ENCODE measurements at regions not wholly inside any gene's neighbourhood (a gene's known extent, or its start where the extent isn't known, plus 50 kb on each side); places are given as distances from the start of the nearest gene placed in this dataset.

GRCh38 chr13:83508771-83509301, 373.4 kb downstream of the SLITRK1 start:
- TF ChIP-seq, protein P1, sequence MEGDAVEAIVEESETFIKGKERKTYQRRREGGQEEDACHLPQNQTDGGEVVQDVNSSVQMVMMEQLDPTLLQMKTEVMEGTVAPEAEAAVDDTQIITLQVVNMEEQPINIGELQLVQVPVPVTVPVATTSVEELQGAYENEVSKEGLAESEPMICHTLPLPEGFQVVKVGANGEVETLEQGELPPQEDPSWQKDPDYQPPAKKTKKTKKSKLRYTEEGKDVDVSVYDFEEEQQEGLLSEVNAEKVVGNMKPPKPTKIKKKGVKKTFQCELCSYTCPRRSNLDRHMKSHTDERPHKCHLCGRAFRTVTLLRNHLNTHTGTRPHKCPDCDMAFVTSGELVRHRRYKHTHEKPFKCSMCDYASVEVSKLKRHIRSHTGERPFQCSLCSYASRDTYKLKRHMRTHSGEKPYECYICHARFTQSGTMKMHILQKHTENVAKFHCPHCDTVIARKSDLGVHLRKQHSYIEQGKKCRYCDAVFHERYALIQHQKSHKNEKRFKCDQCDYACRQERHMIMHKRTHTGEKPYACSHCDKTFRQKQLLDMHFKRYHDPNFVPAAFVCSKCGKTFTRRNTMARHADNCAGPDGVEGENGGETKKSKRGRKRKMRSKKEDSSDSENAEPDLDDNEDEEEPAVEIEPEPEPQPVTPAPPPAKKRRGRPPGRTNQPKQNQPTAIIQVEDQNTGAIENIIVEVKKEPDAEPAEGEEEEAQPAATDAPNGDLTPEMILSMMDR (conservative IDR thresholded peaks at IDR 0.05; ENCODE audit: low read depth in 2 of 2): no peak
- TF ChIP-seq ZNF114 (CRISPR knock-in tag; IDR thresholded peaks at IDR 0.05): no peak
- TF ChIP-seq EZH2 (IDR thresholded peaks at IDR 0.05; ENCODE audit: low read depth, unreplicated experiment): no peak
